Bone marrow (tissue), 2 donors: ENCODE measurements at regions not wholly inside any gene's neighbourhood (a gene's known extent, or its start where the extent isn't known, plus 50 kb on each side); places are given as distances from the start of the nearest gene placed in this dataset.
"Not testable (repeated sequence)": the region's sequence is repeated elsewhere in the genome, so short reads cannot be mapped to it uniquely, and the experiment has no call there.

Experiments
- DNase-seq, 2 donors: peaks; one replicate each; lab custom pipeline; 2025; lab: John Stamatoyannopoulos, UW

GRCh38 chr17:51347851-51348584, 87.7 kb downstream of the UTP18 start:
- no peak for DNase-seq

DNA sequence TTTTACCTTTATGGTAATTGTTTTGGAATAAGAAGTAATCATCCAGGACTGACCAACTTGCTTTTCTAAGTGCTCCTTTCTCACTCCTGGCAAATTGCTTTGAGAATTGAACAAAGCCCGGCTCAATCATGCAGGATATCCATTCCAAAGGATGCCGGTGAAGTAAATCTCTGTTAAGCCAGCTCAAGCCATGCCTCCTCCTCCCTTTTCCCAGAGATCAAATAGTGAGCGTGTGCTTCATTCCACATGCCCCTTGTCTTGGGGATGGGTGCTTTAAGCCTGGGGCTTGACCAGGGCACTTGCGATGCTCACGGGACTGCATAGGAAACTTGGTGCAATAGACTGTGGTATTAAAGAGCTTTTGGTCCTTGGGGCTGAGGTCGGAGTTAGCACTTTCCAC, 90.7 kb downstream of the UTP18 start:
- DNase-seq = no peak

GRCh38 chr17:51351890-51352289, 91.5 kb downstream of the UTP18 start:
- DNase-seq = no peak

DNA sequence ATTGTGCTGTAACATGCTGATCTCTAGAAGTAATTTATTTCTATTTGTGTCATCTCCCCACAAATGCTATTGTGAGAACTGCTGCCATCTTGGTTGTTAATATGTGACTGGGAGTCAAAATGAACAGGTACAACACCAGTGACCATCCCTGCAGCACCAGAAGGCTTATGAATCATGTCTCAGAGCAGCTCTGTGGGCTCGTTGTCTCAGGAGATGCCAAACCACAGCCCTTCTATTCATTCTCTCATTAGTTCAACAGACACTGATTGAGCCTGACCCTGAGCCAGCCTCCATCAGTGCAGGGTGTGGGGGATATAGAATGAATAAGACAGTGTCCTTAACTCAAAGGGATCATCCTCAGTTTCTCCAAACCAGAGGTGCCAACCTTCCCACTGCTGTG, 92.5 kb downstream of the UTP18 start:
- no peak for DNase-seq

GRCh38 chr17:51353296-51353695, 93.0 kb downstream of the UTP18 start:
- DNase-seq = no peak

GRCh38 chr17:51354936-51355335, 94.6 kb downstream of the UTP18 start:
- no peak for DNase-seq

DNA sequence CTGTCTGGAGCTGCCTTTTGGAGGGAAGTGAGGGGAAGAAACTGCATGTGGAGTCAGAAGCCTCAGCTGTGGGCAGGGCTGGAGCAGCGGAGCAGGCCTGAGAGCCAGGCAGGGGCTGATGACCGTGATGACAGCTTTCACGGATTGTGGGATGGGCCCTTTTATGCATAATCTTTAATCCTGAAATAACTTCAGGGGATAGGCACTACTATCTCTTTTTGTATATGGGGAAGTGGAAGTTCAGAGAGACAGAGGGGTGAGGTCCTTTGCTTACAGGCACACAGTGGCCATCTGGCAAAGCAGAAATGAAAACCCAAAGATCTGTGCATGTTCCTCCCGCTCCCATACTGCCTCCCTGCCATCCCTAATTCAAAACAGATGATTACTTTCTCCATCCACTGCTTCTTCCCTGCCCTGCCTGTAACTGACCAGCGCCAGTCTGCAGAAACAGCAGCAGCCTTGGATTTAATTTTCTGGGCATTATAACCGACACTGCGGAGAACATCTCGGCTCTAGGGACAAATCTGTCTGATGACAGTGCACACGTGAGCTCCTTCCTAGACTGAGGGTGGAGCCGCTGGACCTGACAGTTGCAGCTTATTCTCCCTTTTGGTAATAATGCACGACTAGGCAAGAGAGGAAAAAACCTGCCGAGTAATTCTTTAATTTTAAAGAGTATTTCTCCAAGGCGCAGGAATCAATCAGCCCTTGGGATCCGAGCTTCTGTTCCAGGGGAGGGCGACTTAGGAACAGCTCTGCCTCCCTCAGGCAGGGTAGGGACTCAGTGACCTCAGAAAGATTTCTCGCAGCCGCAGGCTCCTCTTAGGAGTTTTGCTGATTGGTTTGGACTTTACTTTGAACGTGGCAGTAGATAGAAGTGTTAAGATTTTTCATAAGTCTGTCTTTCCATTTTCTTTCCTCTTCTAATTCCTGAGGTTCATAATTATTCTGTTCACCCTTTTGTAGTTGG, 95.4 kb downstream of the UTP18 start:
- DNase-seq = no peak

DNA sequence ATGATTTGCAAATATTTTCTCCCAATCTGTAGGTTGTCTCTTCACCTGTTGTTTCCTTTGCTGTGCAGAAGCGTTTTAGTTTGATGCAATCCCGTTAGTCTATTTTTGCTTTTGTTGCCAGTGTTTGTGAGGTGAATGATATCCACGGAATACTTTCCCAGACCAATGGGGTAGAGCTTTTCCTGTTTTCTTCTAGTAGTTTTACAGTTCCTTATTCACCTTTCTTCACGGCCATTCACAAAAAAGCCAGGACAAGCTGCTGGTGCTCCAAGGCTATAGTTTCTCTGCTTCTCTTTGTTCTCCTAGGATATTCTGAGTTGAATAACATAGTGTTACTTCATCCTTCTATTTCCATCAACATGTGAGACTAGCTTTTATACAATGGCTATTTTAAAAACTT, 98.7 kb downstream of the UTP18 start:
- no peak for DNase-seq

DNA sequence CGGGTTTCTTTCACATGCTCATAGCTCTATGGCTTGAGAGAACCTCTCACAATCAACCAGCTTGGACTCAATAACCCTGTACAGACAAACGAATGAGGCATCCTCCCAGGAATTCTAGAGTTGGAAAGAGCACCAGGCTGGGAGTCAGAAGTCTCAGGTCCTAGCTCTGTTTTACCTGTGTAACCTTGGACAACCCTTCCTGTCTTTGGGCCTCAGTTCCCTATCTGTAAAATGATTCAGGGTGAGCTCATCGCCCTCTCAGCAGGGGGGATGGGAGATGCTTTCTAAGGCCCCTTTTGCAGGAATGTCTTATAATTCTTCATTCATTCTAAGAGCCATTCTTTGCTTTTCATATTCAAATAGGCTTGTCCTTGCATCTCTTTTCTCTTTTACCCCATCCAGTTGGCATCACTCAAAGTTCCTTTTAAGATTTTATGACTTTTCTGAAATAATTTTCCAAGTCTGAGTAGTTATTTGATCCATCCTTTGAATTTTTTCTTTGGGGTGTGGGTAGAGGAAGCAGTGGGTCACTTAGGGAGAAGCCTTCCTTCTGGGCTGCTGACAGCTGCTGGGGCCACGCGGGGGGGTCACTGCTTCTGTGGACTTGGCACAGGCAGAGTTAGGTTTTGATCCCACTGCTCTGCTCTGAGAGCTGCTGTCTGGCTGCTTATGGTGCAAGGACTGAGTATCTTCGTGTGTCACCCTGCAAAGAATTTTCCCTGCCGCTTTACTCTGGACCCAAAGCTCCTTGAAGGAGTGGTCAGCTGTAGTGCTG, 102.7 kb downstream of the UTP18 start:
- no peak for DNase-seq

DNA sequence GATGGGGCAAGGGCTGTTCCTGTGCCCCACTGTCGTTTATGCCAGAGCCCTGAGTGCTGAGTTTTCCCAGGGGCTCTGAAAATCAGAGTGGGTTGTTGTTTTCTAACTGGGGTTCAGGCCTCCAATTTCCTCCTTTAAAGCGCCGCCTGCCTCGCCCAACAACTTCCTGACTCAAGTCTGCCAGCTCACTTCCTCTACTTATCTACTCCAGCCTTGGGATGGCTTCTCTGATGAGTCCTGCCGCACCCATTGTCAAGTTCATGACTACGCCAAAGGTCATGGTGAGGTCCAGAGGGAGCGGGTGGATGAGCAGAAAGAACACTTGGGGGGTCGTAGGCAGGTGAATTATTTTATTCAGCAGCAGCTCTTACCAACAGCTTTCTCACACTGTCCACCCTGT, 104.7 kb downstream of the UTP18 start:
- no peak for DNase-seq

GRCh38 chr17:51366866-51367265, 106.5 kb downstream of the UTP18 start:
- no peak for DNase-seq

DNA sequence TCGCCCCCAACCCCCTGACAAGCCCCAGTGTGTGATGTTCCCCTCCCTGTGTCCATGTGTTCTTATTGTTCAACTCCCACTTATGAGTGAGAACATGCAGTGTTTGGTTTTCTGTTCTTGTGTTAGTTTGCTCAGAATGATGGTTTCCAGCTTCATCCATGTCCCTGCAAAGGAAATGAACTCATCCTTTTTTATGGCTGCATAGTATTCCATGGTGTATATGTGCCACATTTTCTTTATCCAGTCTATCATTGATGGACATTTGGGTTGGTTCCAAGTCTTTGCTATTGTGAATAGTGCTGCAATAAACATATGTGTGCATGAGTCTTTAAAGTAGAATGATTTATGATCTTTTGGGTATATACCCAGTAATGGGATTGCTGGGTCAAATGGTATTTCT, 107.5 kb downstream of the UTP18 start:
- DNase-seq = not testable (repeated sequence)

DNA sequence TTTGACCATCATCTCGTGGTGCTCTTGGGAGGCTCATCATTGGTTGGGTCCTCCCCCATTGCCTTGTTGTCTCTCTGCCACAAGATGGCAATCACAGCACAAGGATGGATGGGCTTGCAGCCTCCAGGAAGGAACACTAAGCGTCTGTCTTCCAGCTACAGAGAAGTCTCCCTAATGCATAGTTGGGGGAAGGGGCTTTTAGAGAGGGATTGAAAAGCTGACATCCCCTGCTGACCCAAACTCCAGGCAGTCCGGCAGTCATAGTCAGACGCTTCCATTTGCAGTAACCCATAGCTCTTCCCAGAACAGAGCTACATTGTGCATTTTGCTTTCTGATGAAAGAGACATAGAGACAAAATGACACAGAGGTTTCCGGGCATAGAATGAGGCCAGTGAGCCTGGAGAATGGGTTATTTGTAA, 111.4 kb downstream of the UTP18 start:
- DNase-seq = no peak

DNA sequence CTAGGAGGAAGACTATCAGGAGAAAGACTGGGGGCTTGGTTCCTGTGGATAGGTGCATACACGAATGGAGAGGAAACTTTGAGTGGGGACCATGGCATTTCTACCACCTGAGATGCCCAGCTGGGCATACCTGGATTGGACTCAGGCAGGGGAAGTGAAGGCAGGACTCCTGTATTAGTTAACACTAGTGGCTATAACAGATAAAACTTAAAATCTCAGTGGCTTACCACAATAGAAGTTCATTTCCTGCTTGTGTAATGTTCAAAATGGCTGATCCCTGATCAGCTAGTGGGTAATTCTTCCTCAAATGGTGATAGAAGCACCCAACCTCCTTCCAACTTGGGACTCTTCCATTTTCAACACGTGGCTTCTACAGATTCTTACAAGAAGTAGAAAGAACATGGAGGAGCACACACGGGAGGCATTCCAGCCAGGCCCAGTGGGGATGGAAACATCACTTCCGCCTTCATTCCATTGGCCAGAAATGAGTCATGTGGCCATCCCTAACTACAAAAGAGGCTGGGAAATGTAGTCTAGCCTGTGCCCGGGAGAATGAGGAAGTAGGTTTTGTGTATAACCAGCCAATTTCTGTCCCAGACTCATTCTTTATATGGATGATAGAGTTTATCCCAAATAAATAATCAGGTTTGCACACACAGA, 112.1 kb downstream of the UTP18 start:
- DNase-seq = peak in 1 of 2 donors; percentile 55

GRCh38 chr17:51373489-51374152, 113.3 kb downstream of the UTP18 start:
- DNase-seq = no peak

DNA sequence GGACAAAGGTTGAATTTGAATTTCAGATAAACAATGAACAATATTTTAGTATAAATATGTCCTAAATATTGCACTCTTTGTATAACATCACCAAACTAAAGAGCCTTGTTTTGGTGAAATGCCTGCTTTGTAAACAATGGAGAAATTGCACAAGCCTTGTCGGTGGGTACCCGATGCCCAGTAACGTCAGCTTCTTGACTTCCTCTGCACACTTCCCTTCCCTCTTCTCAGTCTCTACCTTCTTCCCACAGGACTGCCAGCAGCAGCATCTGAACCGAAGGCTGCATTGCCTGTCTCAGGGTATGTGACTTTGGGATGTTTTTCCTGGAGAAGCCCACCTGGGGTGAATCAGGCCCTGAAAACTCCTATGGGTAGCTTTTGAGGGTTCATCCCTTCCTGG, 113.9 kb downstream of the UTP18 start:
- no peak for DNase-seq

- no peak for DNase-seq
These were observed 115.4 kb downstream of the UTP18 start for GRCh38 chr17:51375771-51376170.

DNA sequence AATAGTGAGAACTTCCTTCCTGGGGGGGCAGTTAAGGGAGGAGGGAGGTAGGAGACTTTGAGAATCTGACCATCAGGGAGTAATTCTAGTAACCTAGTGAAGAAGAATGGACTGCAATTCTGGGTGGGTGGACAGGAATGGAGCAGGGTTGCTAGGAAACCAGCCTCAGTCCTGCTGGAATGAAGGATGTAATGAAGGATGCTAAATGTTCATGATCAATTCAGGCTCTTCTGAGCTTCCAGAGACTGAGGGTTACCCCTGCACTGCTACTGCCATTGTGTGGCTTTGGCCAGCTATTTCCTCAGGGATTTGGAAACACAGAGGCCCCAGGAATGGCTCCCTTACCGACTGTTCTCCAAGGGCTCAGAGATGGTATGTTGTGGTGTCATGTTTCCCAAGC, 116.4 kb downstream of the UTP18 start:
- no peak for DNase-seq

- no peak for DNase-seq
These were observed 120.9 kb downstream of the UTP18 start for GRCh38 chr17:51381262-51381661.

DNA sequence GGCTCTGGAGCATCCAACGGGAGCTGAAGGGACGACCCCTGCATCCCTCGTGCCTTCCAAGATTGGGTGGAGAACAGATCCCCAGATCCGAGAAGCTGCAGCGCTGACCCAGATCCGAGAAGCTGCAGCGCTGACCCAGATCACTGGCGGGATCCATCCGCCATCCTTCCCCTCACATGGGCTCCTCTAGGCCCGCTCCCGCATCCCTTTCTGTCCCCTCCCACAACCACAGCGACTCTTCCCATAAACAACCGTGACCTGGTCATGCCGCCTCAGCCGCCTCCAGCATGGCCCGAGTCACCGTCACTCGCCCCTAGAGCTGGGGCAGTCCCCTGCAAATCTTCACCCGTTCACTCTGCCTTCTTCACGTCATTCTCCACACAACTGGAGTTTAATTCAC, 124.9 kb downstream of the UTP18 start:
- DNase-seq = no peak

DNA sequence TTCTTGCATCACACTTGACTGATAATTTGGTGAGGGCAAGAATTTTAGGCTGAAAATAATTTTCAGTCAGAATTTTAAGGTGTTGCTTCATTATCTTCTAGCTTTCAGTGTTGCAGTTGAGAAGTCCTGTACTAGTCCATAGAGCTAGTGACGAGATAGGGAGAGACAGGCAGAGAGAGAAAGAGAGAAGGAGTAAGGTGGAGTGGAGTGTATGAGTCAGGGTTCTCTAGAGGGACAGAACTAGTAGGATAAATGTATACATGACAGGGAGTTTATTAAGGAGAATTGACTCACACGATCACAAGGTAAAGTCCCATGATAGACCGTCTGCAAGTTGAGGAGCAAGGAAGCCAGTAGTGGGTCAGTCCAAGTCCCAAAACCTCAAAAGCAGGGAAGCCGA, 127.2 kb downstream of the UTP18 start:
- no peak for DNase-seq
